GM21786 (cell line): ENCODE measurements at regions not wholly inside any gene's neighbourhood (a gene's known extent, or its start where the extent isn't known, plus 50 kb on each side); places are given as distances from the start of the nearest gene placed in this dataset.
A peak's percentile ranks its signal among the peaks of the same experiment; 100 is the strongest.
"Not testable (repeated sequence)": the region's sequence is repeated elsewhere in the genome, so short reads cannot be mapped to it uniquely, and the experiment has no call there.

Experiments
- ATAC-seq: cut with Tn5 transposase; IDR thresholded peaks from one replicate; pipeline ENCODE4 v1.9.1; 2021; ENCODE audit not compliant: unreplicated experiment

GRCh38 chr15:99481951-99482230, 83.9 kb upstream of the MEF2A start:
- no peak for ATAC-seq

- no peak for ATAC-seq
Measured at GRCh38 chr15:99482993-99483392, 82.8 kb upstream of the MEF2A start.

DNA sequence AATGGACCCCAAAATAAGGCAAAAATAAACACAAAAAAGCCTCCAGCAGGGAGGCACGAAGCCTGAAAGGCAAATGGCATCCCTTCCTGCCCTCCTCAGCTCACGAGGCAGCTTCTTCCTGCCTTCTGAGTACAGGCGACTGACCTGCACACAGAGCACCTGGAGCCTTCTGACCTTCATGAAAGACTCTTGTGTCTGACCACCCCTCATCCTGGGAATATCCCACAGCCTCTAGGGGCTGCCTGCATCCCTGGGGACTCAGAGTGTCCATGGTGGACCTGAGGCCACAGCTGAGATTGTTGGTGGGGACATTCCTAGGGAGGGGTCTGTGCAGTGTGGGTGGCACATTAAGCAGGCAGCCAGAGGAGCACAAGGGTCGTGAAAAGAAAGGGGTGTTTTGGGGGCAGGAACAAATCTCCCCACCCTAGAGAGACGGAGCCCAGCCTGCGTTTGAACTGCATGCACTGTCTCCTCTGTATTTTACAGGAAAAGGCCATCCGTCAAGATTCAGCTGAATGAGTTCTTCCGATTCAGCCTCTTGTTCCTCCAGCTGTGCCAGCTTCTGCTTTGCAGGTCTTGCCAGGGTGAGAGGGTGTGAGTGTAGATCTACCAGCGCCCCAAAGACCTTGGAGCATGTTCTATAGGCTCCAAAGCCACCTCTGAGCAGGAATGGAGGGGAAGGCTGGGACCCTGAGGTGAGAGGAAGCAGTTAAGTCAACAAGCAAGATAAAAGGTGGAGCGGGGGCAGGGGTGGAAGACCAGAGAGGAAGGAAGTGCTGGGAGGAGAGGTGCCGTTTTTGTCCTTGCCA, 80.4 kb upstream of the MEF2A start:
- no peak for ATAC-seq

GRCh38 chr15:99485992-99486370, 79.8 kb upstream of the MEF2A start:
- ATAC-seq: no peak

- ATAC-seq: no peak
Measured at GRCh38 chr15:99486371-99487336, 79.1 kb upstream of the MEF2A start.

GRCh38 chr15:99487337-99487730, 78.5 kb upstream of the MEF2A start:
- no peak for ATAC-seq

DNA sequence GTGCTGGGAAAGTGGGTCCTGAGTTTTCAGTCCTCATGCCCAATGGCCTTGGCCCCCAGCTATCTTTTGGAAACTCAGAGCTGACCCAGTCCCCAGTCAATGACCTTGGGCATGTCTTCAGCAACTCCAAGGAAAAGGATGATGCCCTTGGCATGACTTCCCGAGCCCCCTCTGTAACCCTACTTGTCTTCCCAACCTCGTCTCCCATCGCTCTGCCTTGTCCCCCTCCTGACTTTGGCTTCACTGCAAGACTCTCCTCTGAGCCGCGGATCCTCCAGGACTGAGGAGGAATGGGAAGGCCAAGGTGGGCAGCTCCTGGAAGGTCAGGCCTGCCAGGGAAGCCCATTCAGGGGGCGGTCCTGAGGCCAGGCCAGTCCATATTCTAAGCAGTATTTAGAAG, 73.5 kb upstream of the MEF2A start:
- no peak for ATAC-seq

DNA sequence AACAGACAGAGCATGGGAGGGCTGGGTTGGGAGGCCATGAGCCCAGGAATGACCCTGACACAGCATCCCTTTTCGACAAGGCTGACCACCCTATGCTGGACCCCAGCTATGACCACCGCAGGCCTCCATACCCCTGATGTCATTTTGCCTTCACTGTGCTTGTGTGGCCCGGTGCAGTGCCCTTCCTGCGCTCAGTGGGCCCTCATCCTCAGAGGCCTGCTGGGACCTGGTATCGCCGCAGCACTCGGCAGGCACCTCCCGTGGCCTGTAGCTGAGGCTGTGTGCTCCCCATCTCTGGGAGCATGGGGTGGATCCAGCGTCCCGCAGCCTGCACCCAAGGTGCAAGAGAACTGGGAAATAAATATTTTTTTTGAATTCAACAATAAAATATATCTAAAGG, 73.1 kb upstream of the MEF2A start:
- no peak for ATAC-seq

DNA sequence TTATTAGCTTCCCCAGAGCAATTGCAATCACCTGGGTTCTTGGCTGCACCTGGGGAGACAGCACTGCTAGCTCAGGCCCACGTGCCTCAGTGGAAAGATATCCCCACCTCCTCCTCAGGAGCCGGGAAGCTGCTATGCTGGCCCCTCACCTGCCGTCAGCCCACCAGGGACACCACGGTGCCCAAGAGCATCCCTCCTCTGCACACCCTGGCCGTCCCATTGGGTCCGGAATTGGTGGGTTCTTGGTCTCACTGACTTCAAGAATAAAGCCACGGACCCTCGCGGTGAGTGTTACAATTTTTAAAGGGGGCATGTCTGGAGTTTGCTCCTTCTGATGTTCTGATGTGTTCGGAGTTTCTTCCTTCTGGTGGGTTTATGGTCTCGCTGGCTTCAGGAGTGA, 72.3 kb upstream of the MEF2A start:
- no peak for ATAC-seq

- not testable (repeated sequence) for ATAC-seq
Measured at GRCh38 chr15:99494536-99495233, 71.1 kb upstream of the MEF2A start.

DNA sequence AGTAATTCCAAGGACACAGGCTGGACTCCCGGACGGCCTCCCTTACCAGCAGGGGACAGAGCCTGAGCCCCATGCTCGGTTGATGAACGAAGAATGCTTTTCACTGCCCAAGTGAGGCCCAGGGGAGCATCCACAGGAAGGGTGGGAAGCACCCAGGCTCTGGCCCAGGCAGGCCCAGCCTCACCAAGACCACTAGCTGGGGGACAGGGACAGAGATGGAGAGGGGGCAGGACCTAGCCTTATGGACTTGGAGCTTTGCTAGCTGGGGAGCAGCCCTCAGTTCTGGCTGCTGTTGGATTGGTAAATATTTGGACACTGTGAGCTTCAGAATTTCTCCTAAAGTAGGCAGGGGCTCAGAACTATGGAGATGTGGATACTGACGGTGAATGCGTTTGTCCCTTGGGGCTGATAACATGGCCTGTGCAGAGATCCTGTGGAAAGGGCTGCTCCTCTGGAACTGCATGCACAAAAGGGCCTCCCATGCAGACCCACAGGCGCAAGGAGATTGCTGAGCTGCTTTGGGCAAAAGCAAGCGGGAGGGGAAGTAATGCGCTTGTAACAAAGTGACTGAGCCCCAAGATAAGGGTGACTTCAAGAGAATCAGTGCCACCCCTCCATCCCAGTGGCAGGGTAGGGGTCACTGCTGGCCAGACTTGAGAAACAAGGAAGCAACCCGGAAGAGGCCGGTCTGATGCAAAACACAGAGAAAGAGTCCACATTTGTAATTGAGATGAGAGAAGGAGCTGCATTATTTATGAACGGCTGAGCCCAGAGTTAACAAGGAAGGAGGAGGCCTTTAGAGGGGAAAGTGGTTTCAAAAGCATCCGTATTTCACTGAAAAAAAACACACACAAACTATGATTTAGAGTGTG, 70.1 kb upstream of the MEF2A start:
- ATAC-seq: no peak

GRCh38 chr15:99496302-99496629, 69.5 kb upstream of the MEF2A start:
- ATAC-seq: no peak

DNA sequence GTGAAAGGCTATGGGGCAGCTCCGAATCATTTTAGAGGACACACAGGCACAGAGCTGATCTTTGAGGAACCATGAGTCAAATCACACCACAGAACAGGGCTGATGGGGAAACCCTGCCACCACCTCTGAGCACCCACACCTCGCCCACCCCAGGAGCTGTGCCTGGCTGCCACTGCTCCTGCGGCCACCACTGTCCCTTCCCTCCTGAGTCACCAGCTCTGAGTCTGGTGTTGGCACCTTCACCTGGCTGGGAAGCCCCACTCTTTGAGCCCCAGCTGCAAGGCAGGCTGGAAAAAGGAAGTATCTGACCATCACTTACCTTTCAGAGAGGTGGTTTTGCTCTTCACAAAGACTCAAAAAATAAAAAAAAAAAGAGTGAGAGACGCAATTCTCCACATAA, 63.6 kb upstream of the MEF2A start:
- ATAC-seq: peak; percentile 62

GRCh38 chr15:99502661-99503060, 63.1 kb upstream of the MEF2A start:
- peak; percentile 7 for ATAC-seq

DNA sequence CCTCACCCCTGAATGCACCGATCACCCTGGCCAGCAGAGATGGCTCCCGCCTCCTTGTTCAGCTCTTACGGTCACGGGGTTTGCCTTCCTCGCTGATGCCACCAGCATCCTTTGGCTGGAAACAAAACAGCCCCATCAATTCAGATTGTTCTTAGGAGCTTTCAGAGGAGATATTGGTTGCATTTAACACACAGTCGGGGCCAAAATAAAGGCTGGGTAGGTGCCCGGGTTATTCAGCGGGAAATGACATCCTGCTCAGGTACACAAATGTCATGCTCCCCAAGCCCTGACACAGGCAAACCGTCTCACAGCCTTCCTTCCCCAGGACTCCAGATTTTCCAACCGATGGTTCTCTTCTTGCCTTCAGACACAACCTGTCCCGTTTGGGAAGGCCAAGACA, 62.4 kb upstream of the MEF2A start:
- no peak for ATAC-seq

GRCh38 chr15:99504071-99504822, 61.5 kb upstream of the MEF2A start:
- ATAC-seq: no peak

GRCh38 chr15:99504823-99505551, 60.8 kb upstream of the MEF2A start:
- ATAC-seq: peak; percentile 40

GRCh38 chr15:99506399-99506798, 59.4 kb upstream of the MEF2A start:
- ATAC-seq: no peak

DNA sequence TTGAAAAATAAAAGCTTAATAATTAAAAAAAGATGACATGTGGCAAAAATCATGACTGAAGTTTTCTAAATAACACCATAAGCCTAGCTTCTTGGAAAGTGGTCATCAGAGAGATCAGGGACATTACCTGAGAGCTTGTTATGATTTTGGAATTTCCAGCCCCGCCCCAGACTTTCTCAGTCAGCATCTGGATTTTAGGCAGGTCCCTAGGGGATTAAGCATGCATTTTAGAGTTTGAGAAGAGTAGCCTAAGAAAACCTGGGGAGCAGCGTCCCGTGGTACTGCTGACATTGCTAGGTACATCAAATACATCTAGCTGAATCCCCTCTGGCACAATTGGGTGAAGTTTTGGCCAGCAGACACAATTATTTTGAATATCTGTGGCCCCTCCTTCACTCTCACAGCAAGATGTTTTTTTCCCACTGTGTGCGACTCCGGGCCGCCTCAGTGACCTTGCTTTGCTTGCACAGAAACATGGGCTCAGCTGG, 58.7 kb upstream of the MEF2A start:
- ATAC-seq: no peak
